OCI-LY3 (cell line): ENCODE measurements at regions not wholly inside any gene's neighbourhood (a gene's known extent, or its start where the extent isn't known, plus 50 kb on each side); places are given as distances from the start of the nearest gene placed in this dataset.

Experiments
- EZH2phosphoT487 ChIP-seq: fragments of 200-600 bp; shearing (Covaris generic); IDR thresholded peaks from 2 replicates; pipeline ENCODE4 v1.6.1; 2018; ENCODE audit warnings: antibody characterized with exemption, mixed run types, low read depth
- TF ChIP-seq, protein P1 (sequence below): fragments of 200-600, 300-600 bp; sonication (generic); IDR thresholded peaks from 2 replicates; pipeline ENCODE4 v1.5.1; 2014; ENCODE audit warnings: antibody characterized with exemption, low read length, low read depth

DNA sequence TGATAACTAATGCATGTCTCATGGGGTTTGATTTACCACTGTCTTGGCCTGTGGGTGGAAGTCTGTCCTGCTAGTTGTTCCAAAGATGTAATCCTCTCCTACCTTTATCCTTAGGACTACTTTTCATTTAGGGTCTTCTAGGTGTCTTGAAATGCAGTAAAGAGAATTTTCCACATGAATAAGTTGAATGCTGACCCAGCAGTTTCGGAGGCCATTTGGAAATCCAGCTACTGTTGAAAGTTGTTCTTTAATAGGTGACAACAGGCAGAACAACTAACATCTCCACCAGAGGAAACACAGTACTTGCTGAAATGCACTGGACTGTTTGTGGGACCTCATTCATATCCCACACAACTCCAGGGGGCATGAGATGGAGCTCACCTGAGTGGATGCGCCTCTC lies 478.1 kb downstream of the BTBD3 start:
- TF ChIP-seq, protein P1, sequence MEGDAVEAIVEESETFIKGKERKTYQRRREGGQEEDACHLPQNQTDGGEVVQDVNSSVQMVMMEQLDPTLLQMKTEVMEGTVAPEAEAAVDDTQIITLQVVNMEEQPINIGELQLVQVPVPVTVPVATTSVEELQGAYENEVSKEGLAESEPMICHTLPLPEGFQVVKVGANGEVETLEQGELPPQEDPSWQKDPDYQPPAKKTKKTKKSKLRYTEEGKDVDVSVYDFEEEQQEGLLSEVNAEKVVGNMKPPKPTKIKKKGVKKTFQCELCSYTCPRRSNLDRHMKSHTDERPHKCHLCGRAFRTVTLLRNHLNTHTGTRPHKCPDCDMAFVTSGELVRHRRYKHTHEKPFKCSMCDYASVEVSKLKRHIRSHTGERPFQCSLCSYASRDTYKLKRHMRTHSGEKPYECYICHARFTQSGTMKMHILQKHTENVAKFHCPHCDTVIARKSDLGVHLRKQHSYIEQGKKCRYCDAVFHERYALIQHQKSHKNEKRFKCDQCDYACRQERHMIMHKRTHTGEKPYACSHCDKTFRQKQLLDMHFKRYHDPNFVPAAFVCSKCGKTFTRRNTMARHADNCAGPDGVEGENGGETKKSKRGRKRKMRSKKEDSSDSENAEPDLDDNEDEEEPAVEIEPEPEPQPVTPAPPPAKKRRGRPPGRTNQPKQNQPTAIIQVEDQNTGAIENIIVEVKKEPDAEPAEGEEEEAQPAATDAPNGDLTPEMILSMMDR: no peak
- no peak for TF ChIP-seq EZH2phosphoT487
